ENCODE measurements at regions not wholly inside any gene's neighbourhood (a gene's known extent, or its start where the extent isn't known, plus 50 kb on each side); places are given as distances from the start of the nearest gene placed in this dataset.
A peak's percentile ranks its signal among the peaks of the same experiment; 100 is the strongest.

- DNase-seq (ENCODE audit: low spot score): no peak
- TF ChIP-seq, protein P1, sequence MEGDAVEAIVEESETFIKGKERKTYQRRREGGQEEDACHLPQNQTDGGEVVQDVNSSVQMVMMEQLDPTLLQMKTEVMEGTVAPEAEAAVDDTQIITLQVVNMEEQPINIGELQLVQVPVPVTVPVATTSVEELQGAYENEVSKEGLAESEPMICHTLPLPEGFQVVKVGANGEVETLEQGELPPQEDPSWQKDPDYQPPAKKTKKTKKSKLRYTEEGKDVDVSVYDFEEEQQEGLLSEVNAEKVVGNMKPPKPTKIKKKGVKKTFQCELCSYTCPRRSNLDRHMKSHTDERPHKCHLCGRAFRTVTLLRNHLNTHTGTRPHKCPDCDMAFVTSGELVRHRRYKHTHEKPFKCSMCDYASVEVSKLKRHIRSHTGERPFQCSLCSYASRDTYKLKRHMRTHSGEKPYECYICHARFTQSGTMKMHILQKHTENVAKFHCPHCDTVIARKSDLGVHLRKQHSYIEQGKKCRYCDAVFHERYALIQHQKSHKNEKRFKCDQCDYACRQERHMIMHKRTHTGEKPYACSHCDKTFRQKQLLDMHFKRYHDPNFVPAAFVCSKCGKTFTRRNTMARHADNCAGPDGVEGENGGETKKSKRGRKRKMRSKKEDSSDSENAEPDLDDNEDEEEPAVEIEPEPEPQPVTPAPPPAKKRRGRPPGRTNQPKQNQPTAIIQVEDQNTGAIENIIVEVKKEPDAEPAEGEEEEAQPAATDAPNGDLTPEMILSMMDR (IDR thresholded peaks at IDR 0.05; ENCODE audit: extremely low read depth, missing control alignments): no peak
Measured at GRCh38 chr10:130926442-130926841, 385.1 kb downstream of the TCERG1L start.

GRCh38 chr10:130927157-130927556 is 384.4 kb downstream of the TCERG1L start:
- peak; percentile 14 for DNase-seq (ENCODE audit: low spot score)
- TF ChIP-seq, protein P1 (IDR thresholded peaks at IDR 0.05; ENCODE audit: extremely low read depth, missing control alignments): no peak

- TF ChIP-seq, protein P1 (IDR thresholded peaks at IDR 0.05; ENCODE audit: extremely low read depth, missing control alignments): no peak
Measured at GRCh38 chr10:130928306-130928705, 383.2 kb downstream of the TCERG1L start.

GRCh38 chr10:130929422-130930325 is 381.8 kb downstream of the TCERG1L start:
- DNase-seq (ENCODE audit: low spot score): no peak
- TF ChIP-seq, protein P1 (IDR thresholded peaks at IDR 0.05; ENCODE audit: extremely low read depth, missing control alignments): no peak

More at GRCh38 chr10:130928306-130928705, 383.2 kb downstream of the TCERG1L start:
- no peak for DNase-seq (ENCODE audit: low spot score)

GRCh38 chr10:130930821-130931220 is 380.7 kb downstream of the TCERG1L start:
- DNase-seq (ENCODE audit: low spot score): no peak
- TF ChIP-seq, protein P1 (IDR thresholded peaks at IDR 0.05; ENCODE audit: extremely low read depth, missing control alignments): no peak

- TF ChIP-seq, protein P1 (IDR thresholded peaks at IDR 0.05; ENCODE audit: extremely low read depth, missing control alignments): no peak
- DNase-seq (ENCODE audit: low spot score): no peak
Measured at GRCh38 chr10:130931256-130931655, 380.3 kb downstream of the TCERG1L start.

- TF ChIP-seq, protein P1 (IDR thresholded peaks at IDR 0.05; ENCODE audit: extremely low read depth, missing control alignments): no peak
- DNase-seq (ENCODE audit: low spot score): no peak
Measured at GRCh38 chr10:130932326-130933007, 379.1 kb downstream of the TCERG1L start.
